ENCODE measurements at regions not wholly inside any gene's neighbourhood (a gene's known extent, or its start where the extent isn't known, plus 50 kb on each side); places are given as distances from the start of the nearest gene placed in this dataset.

GRCh38 chr2:41024816-41025215, 572.9 kb upstream of the SLC8A1 start:
- TF ChIP-seq CTCF (conservative IDR thresholded peaks at IDR 0.05 in 1 of 2, IDR thresholded peaks at IDR 0.05 in 1 of 2; ENCODE audit: low read depth in 1 of 2, low read length in 2 of 2) = no peak
- TF ChIP-seq EZH2 (IDR thresholded peaks at IDR 0.05; ENCODE audit: low read length, missing control alignments) = no peak

Data from fibroblast of lung (primary cell).